HG03097 (cell line): ENCODE measurements at regions not wholly inside any gene's neighbourhood (a gene's known extent, or its start where the extent isn't known, plus 50 kb on each side); places are given as distances from the start of the nearest gene placed in this dataset.
"Not testable (repeated sequence)": the region's sequence is repeated elsewhere in the genome, so short reads cannot be mapped to it uniquely, and the experiment has no call there.

Experiments used
- ATAC-seq: cut with Tn5 transposase; IDR thresholded peaks from one replicate; pipeline ENCODE4 v1.9.1; 2021; ENCODE audit not compliant: unreplicated experiment, low FRiP score

DNA sequence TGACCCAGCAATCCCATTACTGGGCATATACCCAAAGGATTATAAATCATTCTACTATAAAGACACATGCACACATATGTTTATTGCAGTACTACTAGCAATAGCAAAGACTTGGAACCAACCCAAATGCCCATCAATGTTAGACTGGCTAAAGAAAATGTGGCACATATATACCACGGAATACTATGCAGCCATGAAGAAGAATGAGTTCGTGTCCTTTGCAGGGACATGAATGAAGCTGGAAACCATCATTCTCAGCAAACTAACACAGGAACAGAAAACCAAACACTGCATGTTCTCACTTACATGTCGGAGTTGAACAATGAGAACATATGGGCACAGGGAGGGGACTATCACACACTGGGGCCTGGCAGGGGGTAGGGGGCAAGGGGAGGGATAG is 183.0 kb downstream of the HACE1 start:
- ATAC-seq, result not testable (repeated sequence)

DNA sequence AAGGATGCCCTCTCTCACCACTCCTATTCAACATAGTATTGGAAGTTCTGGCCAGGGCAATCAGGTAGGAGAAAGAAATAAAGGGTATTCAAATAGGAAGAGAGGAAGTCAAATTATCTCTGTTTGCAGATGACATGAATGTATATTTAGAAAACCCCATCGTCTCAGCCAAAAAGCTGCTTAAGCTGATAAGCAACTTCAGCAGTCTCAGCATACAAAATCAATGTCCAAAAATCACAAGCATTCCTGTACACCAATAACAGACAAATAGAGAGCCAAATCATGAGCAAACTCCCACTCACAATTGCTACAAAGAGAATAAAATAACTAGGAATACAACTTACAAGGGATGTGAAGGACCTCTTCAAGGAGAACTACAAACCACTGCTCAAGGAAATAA is 184.6 kb downstream of the HACE1 start:
- ATAC-seq, result not testable (repeated sequence)

DNA sequence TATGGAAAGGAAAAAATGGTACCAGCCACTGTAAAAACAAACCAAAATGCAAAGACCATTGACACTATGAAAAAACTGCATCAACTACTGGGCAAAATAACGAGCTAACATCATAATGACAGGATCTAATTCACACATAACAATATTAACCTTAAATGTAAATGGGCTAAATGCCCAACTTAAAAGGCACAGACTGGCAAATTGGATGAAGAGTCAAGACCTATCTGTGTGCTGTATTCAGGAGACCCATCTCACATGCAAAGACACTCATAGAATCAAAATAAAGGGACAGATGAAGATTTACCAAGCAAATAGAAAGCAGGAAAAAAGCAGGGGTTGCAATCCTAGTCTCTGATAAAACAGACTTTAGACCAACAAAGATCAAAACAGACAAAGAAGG is 186.6 kb downstream of the HACE1 start:
- ATAC-seq, result not testable (repeated sequence)

GRCh38 chr6:104671591-104671891 is 188.2 kb downstream of the HACE1 start:
- not testable (repeated sequence) for ATAC-seq

GRCh38 chr6:104670834-104671590 is 188.7 kb downstream of the HACE1 start:
- ATAC-seq, result not testable (repeated sequence)

GRCh38 chr6:104669483-104669882 is 190.2 kb downstream of the HACE1 start:
- no peak for ATAC-seq

- ATAC-seq, result no peak
Measured at GRCh38 chr6:104656235-104656634, 203.5 kb downstream of the HACE1 start.

DNA sequence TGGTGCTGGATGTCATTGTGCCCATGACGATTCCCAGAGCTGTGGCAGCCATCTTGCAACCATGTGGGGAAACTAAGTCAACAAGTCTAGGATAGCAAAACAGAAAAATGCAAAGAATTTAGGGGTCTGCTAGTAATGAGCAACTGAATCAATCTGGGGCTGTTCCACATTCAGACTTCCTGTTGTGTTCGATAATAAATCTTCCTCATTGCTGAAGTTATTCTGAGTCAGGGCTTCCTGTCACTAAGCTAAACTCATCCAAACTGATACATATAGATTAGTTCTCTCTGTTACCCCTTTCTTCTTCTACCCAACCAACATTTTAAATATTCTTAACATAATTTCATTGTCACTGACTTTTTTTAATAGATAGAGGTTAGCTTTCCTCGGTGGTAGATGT is 205.9 kb downstream of the HACE1 start:
- no peak for ATAC-seq

GRCh38 chr6:104648347-104648746 is 211.4 kb downstream of the HACE1 start:
- ATAC-seq, result no peak

DNA sequence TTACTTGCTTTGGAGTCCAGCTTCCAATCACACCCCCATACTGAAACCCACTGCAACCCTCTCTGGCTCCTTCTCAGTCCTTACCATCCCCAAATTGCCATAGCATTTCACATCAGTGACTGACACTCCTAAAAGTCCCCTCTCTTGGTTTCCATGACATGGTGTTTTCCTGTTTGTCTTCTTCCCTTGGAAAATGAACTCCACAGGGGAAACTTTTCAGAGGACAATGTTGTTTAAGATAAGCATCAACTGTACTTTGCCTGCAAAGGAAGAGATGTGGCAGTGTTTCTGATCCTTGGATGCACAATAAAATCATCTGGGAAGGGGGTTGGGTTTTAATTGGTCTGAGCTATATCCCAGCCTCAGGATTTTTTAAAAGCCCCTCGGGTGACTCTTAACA is 214.9 kb downstream of the HACE1 start:
- no peak for ATAC-seq

GRCh38 chr6:104642871-104643270 is 216.8 kb downstream of the HACE1 start:
- ATAC-seq, result no peak

DNA sequence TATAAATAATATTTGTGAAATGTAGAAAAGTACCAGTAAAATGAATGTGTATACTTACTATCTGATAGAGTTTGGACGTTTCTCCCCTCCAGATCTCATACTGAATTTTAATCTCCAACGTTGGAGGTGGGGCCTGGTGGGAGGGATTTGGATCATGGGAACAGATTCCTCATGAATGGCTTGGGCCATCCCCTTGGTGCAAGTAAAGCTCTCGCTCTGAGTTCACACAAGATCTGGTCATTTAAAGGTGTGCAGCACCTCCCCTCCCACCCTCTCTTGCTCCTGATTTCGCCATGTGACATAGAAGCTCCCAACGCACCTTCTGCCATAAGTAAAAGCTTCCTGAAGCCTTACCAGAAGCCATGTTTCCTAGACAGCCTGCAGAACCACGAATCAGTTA is 219.0 kb downstream of the HACE1 start:
- no peak for ATAC-seq

- no peak for ATAC-seq
Measured at GRCh38 chr6:104640150-104640700, 219.5 kb downstream of the HACE1 start.

GRCh38 chr6:104639668-104640067 is 220.1 kb downstream of the HACE1 start:
- ATAC-seq, result peak; percentile 94

- no peak for ATAC-seq
Measured at GRCh38 chr6:104638841-104639290, 220.9 kb downstream of the HACE1 start.

GRCh38 chr6:104633125-104633524 is 226.6 kb downstream of the HACE1 start:
- ATAC-seq, result no peak

DNA sequence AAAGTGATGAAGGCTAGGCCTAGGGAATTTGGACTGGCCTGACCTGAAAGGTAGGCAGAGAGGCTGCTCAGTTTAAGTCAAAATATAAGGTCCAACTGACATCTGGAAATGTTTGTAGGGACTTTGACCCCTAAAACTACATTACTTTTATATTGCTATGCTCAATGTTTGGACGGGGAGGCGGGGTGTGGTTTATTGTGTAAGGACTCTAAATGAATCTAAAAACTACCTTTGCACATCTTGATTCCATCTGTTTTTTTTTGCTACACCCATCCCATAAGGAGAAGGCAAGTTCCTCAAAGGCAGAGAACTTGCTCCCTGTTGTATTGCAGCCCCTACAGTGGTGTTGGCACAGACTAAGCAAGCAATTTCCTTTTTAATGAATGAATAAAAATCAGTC is 227.1 kb downstream of the HACE1 start:
- no peak for ATAC-seq

GRCh38 chr6:104630955-104631354 is 228.8 kb downstream of the HACE1 start:
- ATAC-seq, result no peak

DNA sequence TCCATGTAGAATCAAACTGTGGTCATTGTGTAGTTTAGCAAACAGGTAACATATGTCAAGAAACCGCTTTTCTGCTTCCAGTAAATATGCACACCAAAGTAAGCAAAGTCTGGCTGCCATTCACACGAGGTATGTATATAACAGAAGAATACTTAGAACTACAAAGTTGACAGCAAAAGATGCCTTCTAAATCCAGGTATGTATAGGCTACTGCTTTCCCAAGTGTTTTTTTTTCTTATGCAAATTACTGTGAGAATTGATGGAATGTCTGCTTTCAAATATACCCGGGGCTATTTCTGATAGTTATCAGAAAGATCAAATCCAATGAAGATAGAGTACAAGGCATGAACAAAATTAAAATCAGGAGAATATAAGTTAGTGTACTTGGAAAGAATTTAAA is 229.2 kb downstream of the HACE1 start:
- ATAC-seq, result no peak

DNA sequence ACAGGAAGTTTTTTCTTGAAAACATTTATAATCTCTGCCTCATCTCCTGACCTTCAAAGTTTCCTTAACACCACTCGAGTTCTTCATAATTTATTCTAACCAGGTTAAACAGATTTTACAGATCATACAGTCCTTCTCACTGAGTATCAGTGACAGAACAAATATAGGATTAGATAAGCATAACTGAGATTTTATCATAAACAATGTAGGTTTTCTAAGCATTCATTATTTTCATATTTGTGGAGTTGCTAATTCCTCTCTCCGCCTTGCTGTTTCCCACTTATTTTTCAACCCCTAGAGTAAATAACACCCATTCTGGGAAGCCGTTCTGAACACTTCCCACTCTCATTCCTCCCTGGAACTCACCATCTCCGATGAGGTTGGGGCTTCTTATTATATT is 229.9 kb downstream of the HACE1 start:
- no peak for ATAC-seq

DNA sequence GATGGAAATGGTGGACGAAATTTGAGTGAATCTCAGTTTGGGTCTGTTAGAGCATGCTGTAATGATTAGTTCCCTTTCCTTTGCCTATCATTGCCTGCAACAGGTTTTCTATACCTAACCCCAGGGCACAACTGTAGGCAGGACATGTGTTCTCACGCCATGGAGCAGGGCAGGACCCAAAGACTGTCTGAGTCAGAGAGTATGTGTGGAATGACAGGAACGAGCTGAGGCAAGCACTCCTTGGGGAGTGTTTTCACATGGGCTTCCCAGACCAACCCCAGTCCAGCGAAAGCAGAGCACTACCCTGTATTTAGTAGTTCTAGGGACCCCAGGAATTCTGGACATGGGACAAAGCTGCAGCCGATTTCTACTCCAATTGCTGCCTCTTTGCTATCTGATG is 234.2 kb downstream of the HACE1 start:
- no peak for ATAC-seq

DNA sequence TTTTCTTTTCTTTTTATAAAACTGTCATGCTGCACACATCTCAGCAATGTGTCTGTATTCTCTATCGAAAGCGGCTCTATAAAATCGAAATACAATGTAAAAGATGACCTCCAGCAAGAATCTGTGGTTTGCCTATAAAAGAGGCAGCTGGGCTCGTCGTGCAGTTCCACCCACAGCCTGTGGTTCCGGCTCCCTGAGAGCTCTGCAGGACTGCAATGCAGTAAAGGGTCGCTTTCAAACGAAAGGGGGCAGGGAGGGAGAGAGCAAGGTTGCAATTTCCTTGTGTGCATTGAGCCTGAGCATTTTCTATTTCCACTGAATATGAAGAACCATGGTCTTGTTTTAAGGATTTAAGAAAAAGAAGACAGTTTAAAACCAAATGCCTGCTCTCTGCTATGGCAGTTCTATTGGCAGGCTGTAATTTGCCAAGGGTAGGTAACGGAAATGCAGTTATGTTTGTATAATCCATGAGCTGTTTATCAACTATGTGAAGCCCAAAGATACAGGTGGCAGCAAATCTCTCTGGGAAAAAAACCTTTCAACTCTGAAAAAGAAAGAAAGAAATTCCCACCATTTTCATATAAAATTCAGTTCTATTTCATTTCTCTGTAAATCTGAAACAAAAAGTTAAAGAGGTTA is 236.5 kb downstream of the HACE1 start:
- ATAC-seq, result no peak
